ENCODE measurements at regions not wholly inside any gene's neighbourhood (a gene's known extent, or its start where the extent isn't known, plus 50 kb on each side); places are given as distances from the start of the nearest gene placed in this dataset.
"Not testable (repeated sequence)": the region's sequence is repeated elsewhere in the genome, so short reads cannot be mapped to it uniquely, and the experiment has no call there.

- DNase-seq (ENCODE audit: low read depth in 2 of 2) = no peak
Measured at GRCh38 chr11:86147004-86147403, 78.1 kb upstream of the PICALM start.

- no peak for DNase-seq (ENCODE audit: low read depth in 2 of 2)
Measured at GRCh38 chr11:86145439-86146156, 76.7 kb upstream of the PICALM start.

GRCh38 chr11:86144846-86145245 is 76.0 kb upstream of the PICALM start:
- DNase-seq (ENCODE audit: low read depth in 2 of 2) = no peak

GRCh38 chr11:86144087-86144486 is 75.2 kb upstream of the PICALM start:
- not testable (repeated sequence) for DNase-seq (ENCODE audit: low read depth in 2 of 2)

- DNase-seq (ENCODE audit: low read depth in 2 of 2) = no peak
Measured at GRCh38 chr11:86143087-86144030, 74.5 kb upstream of the PICALM start.

- no peak for DNase-seq (ENCODE audit: low read depth in 2 of 2)
Measured at GRCh38 chr11:86142170-86142569, 73.3 kb upstream of the PICALM start.

GRCh38 chr11:86141727-86142126 is 72.8 kb upstream of the PICALM start:
- DNase-seq (ENCODE audit: low read depth in 2 of 2) = no peak

GRCh38 chr11:86140334-86140990 is 71.6 kb upstream of the PICALM start:
- DNase-seq (ENCODE audit: low read depth in 2 of 2) = no peak

- DNase-seq (ENCODE audit: low read depth in 2 of 2) = no peak
Measured at GRCh38 chr11:86138958-86139357, 70.1 kb upstream of the PICALM start.

GRCh38 chr11:86136538-86136937 is 67.7 kb upstream of the PICALM start:
- no peak for DNase-seq (ENCODE audit: low read depth in 2 of 2)

- DNase-seq (ENCODE audit: low read depth in 2 of 2) = no peak
Measured at GRCh38 chr11:86135319-86135714, 66.4 kb upstream of the PICALM start.

- no peak for DNase-seq (ENCODE audit: low read depth in 2 of 2)
Measured at GRCh38 chr11:86134580-86135318, 65.9 kb upstream of the PICALM start.

GRCh38 chr11:86132667-86133249 is 63.9 kb upstream of the PICALM start:
- DNase-seq (ENCODE audit: low read depth in 2 of 2) = no peak

GRCh38 chr11:86129740-86130540 is 61.1 kb upstream of the PICALM start:
- no peak for DNase-seq (ENCODE audit: low read depth in 2 of 2)

GRCh38 chr11:86128914-86129313 is 60.0 kb upstream of the PICALM start:
- no peak for DNase-seq (ENCODE audit: low read depth in 2 of 2)

GRCh38 chr11:86126862-86127261 is 58.0 kb upstream of the PICALM start:
- no peak for DNase-seq (ENCODE audit: low read depth in 2 of 2)

GRCh38 chr11:86124251-86125233 is 55.7 kb upstream of the PICALM start:
- no peak for DNase-seq (ENCODE audit: low read depth in 2 of 2)

GRCh38 chr11:86122773-86123172 is 53.9 kb upstream of the PICALM start:
- DNase-seq (ENCODE audit: low read depth in 2 of 2) = no peak

GRCh38 chr11:86120807-86121206 is 51.9 kb upstream of the PICALM start:
- no peak for DNase-seq (ENCODE audit: low read depth in 2 of 2)
